OCI-LY7 (cell line): ENCODE measurements at regions not wholly inside any gene's neighbourhood (a gene's known extent, or its start where the extent isn't known, plus 50 kb on each side); places are given as distances from the start of the nearest gene placed in this dataset.

Source experiments
- CTCF ChIP-seq: fragments of 200-600 bp; sonication (generic); conservative IDR thresholded peaks from 2 replicates; pipeline ENCODE4 v1.5.1; 2014; ENCODE audit warnings: mild to moderate bottlenecking, antibody characterized with exemption, low read length, moderate library complexity, mixed read lengths
- EZH2phosphoT487 ChIP-seq: fragments of 200-600 bp; sonication (generic); IDR thresholded peaks from 2 replicates; pipeline ENCODE4 v1.6.1; 2018; ENCODE audit warnings: low read depth, borderline replicate concordance, mild to moderate bottlenecking, mixed run types, antibody characterized with exemption, low read length, moderate library complexity, mixed read lengths

GRCh38 chr2:72062336-72062735 lies 85.3 kb downstream of the CYP26B1 start:
- TF ChIP-seq CTCF (no peak), EZH2phosphoT487 (no peak)
